DLD1 (cell line): ENCODE measurements at regions not wholly inside any gene's neighbourhood (a gene's known extent, or its start where the extent isn't known, plus 50 kb on each side); places are given as distances from the start of the nearest gene placed in this dataset.
"Not testable (repeated sequence)": the region's sequence is repeated elsewhere in the genome, so short reads cannot be mapped to it uniquely, and the experiment has no call there.

Experiments
- in situ Hi-C: cut with HindIII; loops from 2 replicates; pipeline ENCODE4 v1.10.0; 2017; ENCODE audit warnings: low sequenced_read_pairs

- in situ Hi-C loops, result not testable (repeated sequence)
These were observed 131.8 kb downstream of the KDR start for GRCh38 chr4:54993473-54994026.

- in situ Hi-C loops, result no loop called here
These were observed 133.1 kb downstream of the KDR start for GRCh38 chr4:54992266-54992665.

GRCh38 chr4:54988655-54989054 lies 136.7 kb downstream of the KDR start:
- in situ Hi-C loops, result no loop called here

GRCh38 chr4:54986095-54986846 lies 139.1 kb downstream of the KDR start:
- in situ Hi-C loops, result no loop called here

GRCh38 chr4:54976682-54977081 lies 148.7 kb downstream of the KDR start:
- in situ Hi-C loops, result loop anchor here (10.0 kb wide), 1 partner anchor 338 kb away; no protein-coding TSS in a partner anchor

GRCh38 chr4:54976031-54976430 lies 149.4 kb downstream of the KDR start:
- in situ Hi-C loops, result loop anchor here (10.0 kb wide), 1 partner anchor 339 kb away; no protein-coding TSS in a partner anchor

- in situ Hi-C loops, result loop anchor here (10.0 kb wide), 1 partner anchor 341 kb away; no protein-coding TSS in a partner anchor
These were observed 151.6 kb downstream of the KDR start for GRCh38 chr4:54973784-54974183.

- in situ Hi-C loops, result loop anchor here (10.0 kb wide), 1 partner anchor 343 kb away; no protein-coding TSS in a partner anchor
These were observed 153.9 kb downstream of the KDR start for GRCh38 chr4:54971474-54971950.

- in situ Hi-C loops, result no loop called here
These were observed 158.1 kb downstream of the KDR start for GRCh38 chr4:54967289-54967688.

GRCh38 chr4:54961357-54961975 lies 163.9 kb downstream of the KDR start:
- in situ Hi-C loops, result no loop called here

- in situ Hi-C loops, result no loop called here
These were observed 165.7 kb downstream of the KDR start for GRCh38 chr4:54959651-54960116.

GRCh38 chr4:54959131-54959530 lies 166.3 kb downstream of the KDR start:
- in situ Hi-C loops, result no loop called here

- in situ Hi-C loops, result no loop called here
These were observed 167.2 kb downstream of the KDR start for GRCh38 chr4:54958236-54958635.

GRCh38 chr4:54954656-54955388 lies 170.6 kb downstream of the KDR start:
- in situ Hi-C loops, result no loop called here

- in situ Hi-C loops, result no loop called here
These were observed 178.7 kb downstream of the KDR start for GRCh38 chr4:54946741-54947140.

GRCh38 chr4:54945838-54946237 lies 179.6 kb downstream of the KDR start:
- in situ Hi-C loops, result no loop called here

- in situ Hi-C loops, result no loop called here
These were observed 182.7 kb downstream of the KDR start for GRCh38 chr4:54942721-54943120.

- in situ Hi-C loops, result no loop called here
These were observed 183.3 kb downstream of the KDR start for GRCh38 chr4:54941994-54942552.

GRCh38 chr4:54940996-54941865 lies 184.2 kb downstream of the KDR start:
- in situ Hi-C loops, result no loop called here

GRCh38 chr4:54937501-54937900 lies 187.9 kb downstream of the KDR start:
- in situ Hi-C loops, result no loop called here
